GM13977 (cell line): ENCODE measurements at regions not wholly inside any gene's neighbourhood (a gene's known extent, or its start where the extent isn't known, plus 50 kb on each side); places are given as distances from the start of the nearest gene placed in this dataset.
"Not testable (repeated sequence)": the region's sequence is repeated elsewhere in the genome, so short reads cannot be mapped to it uniquely, and the experiment has no call there.

Experiments used
- DNase-seq: peaks from one replicate; pipeline ENCODE4 v3.0.0; 2012; ENCODE audit warnings: low spot score
- in situ Hi-C: fragments of 300-500 bp; cut with MboI; formaldehyde crosslinking; loops from one replicate; pipeline ENCODE4 v1.12.0; 2022; ENCODE audit warnings: low sequenced_read_pairs, low pct_unique_long_range_greater_than_20kb, mixed read lengths, inconsistent platforms; ENCODE audit not compliant: unreplicated experiment
- TF ChIP-seq, protein P1 (sequence below): IDR thresholded peaks from 2 replicates; pipeline ENCODE4 v1.5.1; 2012; ENCODE audit warnings: mild to moderate bottlenecking, control low read depth; ENCODE audit not compliant: insufficient read depth; ENCODE audit errors: extremely low read depth, missing control alignments

DNA sequence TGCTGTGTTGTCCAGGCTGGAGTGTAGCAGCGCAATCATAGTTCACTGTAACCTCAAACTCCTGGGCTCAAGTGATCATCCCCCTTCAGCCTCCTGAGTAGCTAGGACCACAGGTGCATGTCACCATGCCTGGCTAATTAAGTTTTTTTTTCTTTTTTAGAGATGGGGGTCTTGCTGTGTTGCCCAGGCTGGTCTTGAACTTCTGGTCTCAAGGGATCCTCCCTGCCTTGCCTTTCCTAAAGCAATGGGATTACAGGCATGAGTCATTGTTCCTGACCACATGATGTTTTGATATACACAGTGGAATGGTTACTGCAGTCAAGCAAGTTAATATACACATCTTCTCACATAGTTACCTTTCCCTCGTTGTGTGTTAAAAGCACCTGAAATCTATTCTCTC lies 140.3 kb downstream of the GPR85 start:
- TF ChIP-seq, protein P1, sequence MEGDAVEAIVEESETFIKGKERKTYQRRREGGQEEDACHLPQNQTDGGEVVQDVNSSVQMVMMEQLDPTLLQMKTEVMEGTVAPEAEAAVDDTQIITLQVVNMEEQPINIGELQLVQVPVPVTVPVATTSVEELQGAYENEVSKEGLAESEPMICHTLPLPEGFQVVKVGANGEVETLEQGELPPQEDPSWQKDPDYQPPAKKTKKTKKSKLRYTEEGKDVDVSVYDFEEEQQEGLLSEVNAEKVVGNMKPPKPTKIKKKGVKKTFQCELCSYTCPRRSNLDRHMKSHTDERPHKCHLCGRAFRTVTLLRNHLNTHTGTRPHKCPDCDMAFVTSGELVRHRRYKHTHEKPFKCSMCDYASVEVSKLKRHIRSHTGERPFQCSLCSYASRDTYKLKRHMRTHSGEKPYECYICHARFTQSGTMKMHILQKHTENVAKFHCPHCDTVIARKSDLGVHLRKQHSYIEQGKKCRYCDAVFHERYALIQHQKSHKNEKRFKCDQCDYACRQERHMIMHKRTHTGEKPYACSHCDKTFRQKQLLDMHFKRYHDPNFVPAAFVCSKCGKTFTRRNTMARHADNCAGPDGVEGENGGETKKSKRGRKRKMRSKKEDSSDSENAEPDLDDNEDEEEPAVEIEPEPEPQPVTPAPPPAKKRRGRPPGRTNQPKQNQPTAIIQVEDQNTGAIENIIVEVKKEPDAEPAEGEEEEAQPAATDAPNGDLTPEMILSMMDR, result no peak
- in situ Hi-C loops, result no loop called here
- no peak for DNase-seq

DNA sequence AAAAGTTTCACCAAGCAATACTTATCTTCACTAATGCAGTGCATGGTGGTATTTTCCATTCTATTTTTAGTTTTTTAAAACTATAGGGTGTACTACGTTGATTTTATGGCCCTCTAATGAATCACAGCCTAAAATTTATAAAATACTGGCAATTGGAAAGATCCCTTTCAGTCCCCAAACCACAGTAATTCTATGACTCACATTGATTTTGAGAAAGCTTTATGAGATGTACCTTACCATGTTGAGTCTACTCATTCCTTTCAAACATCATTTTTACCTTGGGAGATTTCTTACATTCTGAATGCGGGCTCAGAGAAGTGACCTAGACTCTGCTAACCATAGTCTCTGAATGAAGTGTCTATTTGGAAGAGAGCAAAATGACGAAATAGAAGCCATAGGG lies 141.6 kb downstream of the GPR85 start:
- in situ Hi-C loops, result no loop called here
- TF ChIP-seq, protein P1, result no peak
- no peak for DNase-seq

DNA sequence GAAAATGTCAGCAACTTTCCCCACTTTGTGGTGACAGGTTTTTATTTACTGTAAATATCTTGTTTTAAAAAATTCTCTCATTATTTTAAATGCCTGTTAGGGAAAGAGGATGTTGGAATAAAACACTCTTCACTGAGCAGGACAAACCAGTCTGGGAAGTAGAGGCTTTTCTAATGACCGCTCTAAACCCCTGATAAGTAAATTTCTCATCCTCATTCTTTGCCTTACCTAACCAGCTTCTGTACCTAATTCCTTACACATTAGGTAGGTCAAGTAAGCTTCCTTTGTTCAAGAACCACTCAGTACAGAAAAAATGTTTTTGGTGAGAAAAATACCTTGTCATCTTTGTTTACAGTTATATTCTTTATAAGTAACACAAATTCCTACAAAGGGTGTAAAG lies 143.6 kb downstream of the GPR85 start:
- TF ChIP-seq, protein P1, result no peak
- in situ Hi-C loops, result no loop called here

DNA sequence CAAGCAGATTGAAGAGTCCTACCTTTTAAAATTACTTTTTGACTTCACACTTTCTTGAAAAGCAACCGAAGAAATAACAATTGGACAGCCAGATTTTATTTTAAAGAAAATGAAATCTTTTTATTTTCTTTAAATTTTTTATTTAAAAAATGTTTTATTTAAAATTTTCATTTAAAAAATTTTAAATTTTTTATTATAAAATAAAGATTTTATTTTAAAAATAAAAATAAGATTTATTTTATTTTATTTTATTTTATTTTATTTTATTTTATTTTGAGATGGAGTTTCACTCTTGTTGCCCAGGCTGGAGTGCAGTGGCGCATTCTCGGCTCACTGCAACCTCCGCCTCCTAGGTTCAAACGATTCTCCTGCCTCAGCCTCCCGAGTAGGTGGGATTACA lies 144.5 kb downstream of the GPR85 start:
- in situ Hi-C loops, DNase-seq: not testable (repeated sequence)

More for the DNA sequence above, 143.6 kb downstream of the GPR85 start:
- no peak for DNase-seq

DNA sequence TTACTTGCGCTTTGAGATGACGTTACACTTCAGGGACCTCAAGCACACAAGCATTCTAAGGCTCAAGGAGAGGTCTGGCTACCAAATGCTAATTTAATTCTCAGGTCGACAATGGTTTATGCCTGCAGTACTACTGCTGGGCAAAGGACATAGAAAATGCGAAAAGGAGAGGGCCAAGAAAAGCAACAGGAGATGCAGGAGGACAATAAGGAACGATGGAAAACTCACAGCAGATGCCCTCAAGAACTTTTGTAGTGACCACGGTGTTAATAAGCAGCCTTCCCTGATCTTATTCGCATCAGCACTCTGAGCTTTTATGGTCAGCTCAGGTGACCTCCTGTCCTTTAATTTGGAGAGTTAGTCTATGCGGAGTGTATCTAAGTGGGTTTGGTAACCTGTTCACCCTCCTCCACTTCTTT lies 146.3 kb downstream of the GPR85 start:
- TF ChIP-seq, protein P1, result no peak
- no peak for DNase-seq
- in situ Hi-C loops, result no loop called here

DNA sequence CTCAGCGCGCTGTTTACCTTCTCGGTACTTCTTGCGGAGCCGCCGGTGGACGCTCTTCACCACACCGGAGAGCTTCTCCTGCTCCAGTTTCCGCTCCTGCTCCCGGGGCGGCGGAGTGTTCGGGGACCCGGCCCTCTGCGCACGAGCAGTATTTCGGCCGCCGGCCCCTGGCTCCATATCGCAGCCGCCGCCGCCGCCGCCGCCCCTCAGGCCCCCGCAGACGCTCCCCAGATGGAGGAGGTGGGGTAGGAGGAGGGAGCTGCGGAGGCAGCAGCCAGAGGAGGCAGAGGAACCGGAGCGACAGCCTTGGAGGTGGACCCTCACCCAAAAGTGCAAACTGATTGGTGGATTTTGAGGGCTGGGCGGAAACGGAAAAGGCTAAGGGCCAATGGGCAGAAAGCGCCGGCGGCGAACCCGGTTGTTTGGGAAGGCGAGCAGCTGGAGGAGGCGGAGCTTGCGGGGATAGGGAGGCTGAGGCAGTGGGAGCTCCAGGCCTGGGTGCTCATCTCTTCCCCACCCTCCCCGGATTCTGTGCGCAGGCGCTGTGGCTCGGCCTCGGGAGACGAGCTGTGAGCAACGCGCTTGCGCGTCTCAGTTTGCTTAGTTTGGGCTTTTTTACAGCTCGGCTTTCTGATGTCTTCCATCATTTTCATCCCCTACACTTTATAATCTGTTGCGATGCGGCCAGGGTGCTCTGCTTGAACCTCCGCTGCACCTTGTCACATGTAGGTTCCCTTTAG lies 146.9 kb downstream of the GPR85 start:
- TF ChIP-seq, protein P1, result no peak
- in situ Hi-C loops, result no loop called here
- DNase-seq, result peak; percentile 95

DNA sequence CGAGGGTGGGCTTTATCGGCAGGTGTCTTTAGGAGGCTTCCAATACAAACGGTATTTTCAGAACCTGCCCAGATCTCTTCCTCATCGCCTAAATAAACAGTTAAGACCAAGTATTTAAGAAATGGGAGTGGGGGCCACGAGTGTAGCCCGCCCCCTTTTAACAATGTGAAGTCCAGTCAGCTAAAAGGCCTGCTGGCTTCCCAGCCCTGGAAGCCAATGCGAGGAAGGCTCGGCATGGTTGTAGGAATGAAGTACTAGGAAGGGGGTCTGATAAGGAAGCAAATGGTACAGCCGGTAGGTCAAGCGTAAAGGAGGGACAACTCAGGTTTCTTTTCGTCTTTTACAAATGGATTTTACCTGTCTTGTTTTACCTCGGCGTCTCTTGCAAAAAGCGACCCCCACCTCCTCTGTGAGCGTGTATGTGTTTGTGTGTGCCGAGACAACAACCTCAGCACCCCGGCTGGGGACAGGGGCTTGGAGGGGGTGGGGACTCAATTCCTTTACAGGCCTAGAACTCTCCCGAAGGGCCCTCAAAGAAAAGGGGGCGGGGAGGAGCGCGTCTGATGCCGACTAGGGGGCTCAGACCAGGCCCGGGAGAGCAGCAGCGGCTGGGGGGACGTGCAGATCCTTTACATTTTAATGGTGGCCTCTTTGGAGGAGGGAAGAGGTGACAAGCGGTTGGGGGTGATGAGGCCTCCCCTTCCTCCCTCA lies 147.6 kb downstream of the GPR85 start:
- DNase-seq, result peak; percentile 36
- TF ChIP-seq, protein P1, result no peak
- in situ Hi-C loops, result no loop called here
